WTC11 (cell line): ENCODE measurements at regions not wholly inside any gene's neighbourhood (a gene's known extent, or its start where the extent isn't known, plus 50 kb on each side); places are given as distances from the start of the nearest gene placed in this dataset.

Experiments used
- ATAC-seq: fragments of 200-7000 bp; cut with Tn5 transposase; 2 replicates; pipeline ENCODE4 v1.10.0; 2021; ENCODE audit warnings: mild to moderate bottlenecking, moderate library complexity
- CTCF ChIA-PET: fragments of 300-600 bp; sonication (Branson Sonifier 250); formaldehyde crosslinking; loops from one replicate; lab custom pipeline; 2021; ENCODE audit warnings: antibody characterized with exemption; lab: Charles Lee
- POLR2A ChIA-PET: fragments of 350-600 bp; sonication (Branson Sonifier 250); formaldehyde crosslinking; loops from one replicate; lab custom pipeline; 2021; ENCODE audit warnings: antibody characterized with exemption; lab: Charles Lee
- DNase-seq: peaks from one replicate; pipeline ENCODE4 v3.0.0; 2021; ENCODE audit warnings: low spot score
- H3K27ac Mint-ChIP-seq: 2 replicates; pipeline ENCODE4 v1.8.0; 2021; ENCODE audit warnings: mixed read lengths
- H3K27me3 Mint-ChIP-seq: 2 replicates; pipeline ENCODE4 v1.8.0; 2021; ENCODE audit warnings: low read depth, mild to moderate bottlenecking, moderate library complexity, mixed read lengths
- H3K36me3 Mint-ChIP-seq: 2 replicates; pipeline ENCODE4 v1.8.0; 2021; ENCODE audit warnings: mixed read lengths
- H3K4me1 Mint-ChIP-seq: 2 replicates; pipeline ENCODE4 v1.8.0; 2022; ENCODE audit warnings: mixed read lengths
- H3K4me3 Mint-ChIP-seq: 2 replicates; pipeline ENCODE4 v1.8.0; 2021; ENCODE audit warnings: mild to moderate bottlenecking, moderate library complexity, mixed read lengths
- H3K9me3 Mint-ChIP-seq: 2 replicates; pipeline ENCODE4 v1.8.0; 2021; ENCODE audit warnings: mixed read lengths
- E2F5 ChIP-seq: sonication (generic); formaldehyde crosslinking; IDR thresholded peaks from 2 replicates; pipeline ENCODE4 v1.8.1; 2022; ENCODE audit warnings: mild to moderate bottlenecking, moderate library complexity, missing genetic modification reagents
- ELF4 ChIP-seq: sonication (generic); formaldehyde crosslinking; IDR thresholded peaks from 2 replicates; pipeline ENCODE4 v1.8.1; 2022; ENCODE audit warnings: low read depth, mild to moderate bottlenecking, moderate library complexity, missing genetic modification reagents
- FOXJ3 ChIP-seq: sonication (generic); formaldehyde crosslinking; IDR thresholded peaks from 2 replicates; pipeline ENCODE4 v1.9.0; 2021; ENCODE audit warnings: missing genetic modification reagents, mild to moderate bottlenecking, borderline replicate concordance
- GRHL2 ChIP-seq: fragments of 250-450 bp; sonication (Bioruptor Pico); IDR thresholded peaks from 2 replicates; pipeline ENCODE4 v1.8.0; 2022; ENCODE audit warnings: mild to moderate bottlenecking, moderate library complexity; ENCODE audit not compliant: insufficient replicate concordance, severe bottlenecking
- GTF2I ChIP-seq: fragments of 250-450 bp; sonication (Bioruptor Pico); conservative IDR thresholded peaks from 2 replicates; pipeline ENCODE4 v1.4.0; 2021; ENCODE audit warnings: mild to moderate bottlenecking
- HMGA2 ChIP-seq: fragments of 250-450 bp; sonication (Bioruptor Pico); IDR thresholded peaks from 2 replicates; pipeline ENCODE4 v1.4.0; 2021; ENCODE audit warnings: mild to moderate bottlenecking, moderate library complexity
- JAZF1 ChIP-seq: fragments of 250-450 bp; sonication (Bioruptor Pico); IDR thresholded peaks from 2 replicates; pipeline ENCODE4 v1.9.0; 2021; ENCODE audit warnings: moderate library complexity, mild to moderate bottlenecking, inconsistent platforms
- JUN ChIP-seq: sonication (generic); formaldehyde crosslinking; IDR thresholded peaks from 2 replicates; pipeline ENCODE4 v1.8.0; 2023; ENCODE audit warnings: mild to moderate bottlenecking, missing genetic modification reagents
- KAT7 ChIP-seq: sonication (generic); formaldehyde crosslinking; IDR thresholded peaks from 2 replicates; pipeline ENCODE4 v1.8.1; 2023; ENCODE audit warnings: missing genetic modification reagents, mild to moderate bottlenecking, borderline replicate concordance
- MLX ChIP-seq: sonication (generic); formaldehyde crosslinking; IDR thresholded peaks from 2 replicates; pipeline ENCODE4 v1.8.1; 2023; ENCODE audit warnings: mild to moderate bottlenecking, missing genetic modification reagents, moderate library complexity
- MXD4 ChIP-seq: fragments of 250-450 bp; sonication (Bioruptor Pico); IDR thresholded peaks from 2 replicates; pipeline ENCODE4 v1.8.0; 2021; ENCODE audit warnings: mild to moderate bottlenecking, moderate library complexity, borderline replicate concordance
- NR2C2 ChIP-seq: sonication (generic); formaldehyde crosslinking; IDR thresholded peaks from 2 replicates; pipeline ENCODE4 v1.8.0; 2022; ENCODE audit warnings: mild to moderate bottlenecking, missing genetic modification reagents
- PRDM15 ChIP-seq: sonication (generic); formaldehyde crosslinking; IDR thresholded peaks from 2 replicates; pipeline ENCODE4 v1.8.0; 2022; ENCODE audit warnings: missing genetic modification reagents
- PRRX2 ChIP-seq: fragments of 250-450 bp; sonication (Bioruptor Pico); IDR thresholded peaks from 2 replicates; pipeline ENCODE4 v1.8.0; 2021; ENCODE audit warnings: mild to moderate bottlenecking
- SOX15 ChIP-seq: fragments of 250-450 bp; sonication (Bioruptor Pico); IDR thresholded peaks from 2 replicates; pipeline ENCODE4 v1.9.0; 2021; ENCODE audit warnings: mild to moderate bottlenecking
- TCF7 ChIP-seq: sonication (generic); formaldehyde crosslinking; IDR thresholded peaks from 2 replicates; pipeline ENCODE4 v1.8.0; 2022; ENCODE audit warnings: mild to moderate bottlenecking, low read depth, missing genetic modification reagents, moderate library complexity
- ZNF138 ChIP-seq: sonication (generic); formaldehyde crosslinking; conservative IDR thresholded peaks from 2 replicates; pipeline ENCODE4 v1.8.1; 2022; ENCODE audit warnings: mild to moderate bottlenecking, moderate library complexity, missing genetic modification reagents
- ZNF219 ChIP-seq: sonication (generic); formaldehyde crosslinking; IDR thresholded peaks from 2 replicates; pipeline ENCODE4 v1.8.0; 2023; ENCODE audit warnings: missing genetic modification reagents, mild to moderate bottlenecking, borderline replicate concordance
- ZNF416 ChIP-seq: fragments of 250-450 bp; sonication (Bioruptor Pico); IDR thresholded peaks from 2 replicates; pipeline ENCODE4 v1.9.0; 2021; ENCODE audit warnings: mild to moderate bottlenecking, inconsistent platforms
- ZNF423 ChIP-seq: fragments of 250-450 bp; sonication (Bioruptor Pico); IDR thresholded peaks from 2 replicates; pipeline ENCODE4 v2.1.2; 2022; ENCODE audit warnings: mild to moderate bottlenecking, moderate library complexity
- ZNF512 ChIP-seq: sonication (generic); formaldehyde crosslinking; IDR thresholded peaks from 2 replicates; pipeline ENCODE4 v1.8.1; 2022; ENCODE audit warnings: missing genetic modification reagents, borderline replicate concordance
- ZNF532 ChIP-seq: fragments of 250-450 bp; sonication (Bioruptor Pico); IDR thresholded peaks from 2 replicates; pipeline ENCODE4 v1.9.0; 2021; ENCODE audit warnings: mild to moderate bottlenecking, borderline replicate concordance

GRCh38 chr2:7270011-7270431 is 352.8 kb downstream of the RNF144A start:
- POLR2A ChIA-PET: no interaction called here

GRCh38 chr2:7272210-7272609 is 355.0 kb downstream of the RNF144A start:
- ChIA-PET POLR2A (no interaction called here), CTCF (no interaction called here)
- Mint-ChIP-seq H3K9me3 (peaks cover 6% of the 10 kb centered on the region), H3K36me3 (no peaks in the 10 kb centered on the region), H3K4me1 (peaks cover 10% of the 10 kb centered on the region), H3K4me3 (no peak overlapping the region), H3K27ac (no peak overlapping the region), H3K27me3 (no peaks in the 10 kb centered on the region)
- ATAC-seq (no peak), DNase-seq (no peak)
- TF ChIP-seq HMGA2 (CRISPR knock-in tag) (no peak), ZNF416 (CRISPR knock-in tag) (no peak), FOXJ3 (CRISPR knock-in tag) (no peak), ZNF512 (no peak), JAZF1 (CRISPR knock-in tag) (no peak), SOX15 (CRISPR knock-in tag) (no peak), PRRX2 (CRISPR knock-in tag) (no peak), GRHL2 (CRISPR knock-in tag) (no peak), PRDM15 (CRISPR knock-in tag) (no peak), JUN (no peak)

More at GRCh38 chr2:7270011-7270431, 352.8 kb downstream of the RNF144A start:
- CTCF ChIA-PET: no interaction called here
- Mint-ChIP-seq H3K4me3 (no peak overlapping the region), H3K9me3 (peaks cover 6% of the 10 kb centered on the region), H3K27me3 (no peaks in the 10 kb centered on the region), H3K36me3 (no peaks in the 10 kb centered on the region), H3K27ac (no peak overlapping the region), H3K4me1 (peaks cover 13% of the 10 kb centered on the region)
- DNase-seq (no peak), ATAC-seq (peak; percentile 36; the same call in 1 of the 2 replicates)
- no peak for TF ChIP-seq NR2C2 (CRISPR knock-in tag)
- peak; percentile 85 for TF ChIP-seq ZNF423
- TF ChIP-seq E2F5 (CRISPR knock-in tag): no peak

- ATAC-seq (no peak), DNase-seq (no peak)
- Mint-ChIP-seq H3K9me3 (peaks cover 2% of the 10 kb centered on the region), H3K4me3 (no peak overlapping the region), H3K27ac (no peak overlapping the region), H3K36me3 (no peaks in the 10 kb centered on the region), H3K4me1 (peaks cover 18% of the 10 kb centered on the region), H3K27me3 (no peaks in the 10 kb centered on the region)
- CTCF ChIA-PET: no interaction called here
- POLR2A ChIA-PET: no interaction called here
- TF ChIP-seq KAT7 (CRISPR knock-in tag): no peak
- TF ChIP-seq ZNF532 (CRISPR knock-in tag): no peak
- no peak for TF ChIP-seq ELF4 (CRISPR knock-in tag)
- no peak for TF ChIP-seq MXD4
- no peak for TF ChIP-seq MLX
- TF ChIP-seq JAZF1 (CRISPR knock-in tag): no peak
- TF ChIP-seq TCF7 (CRISPR knock-in tag): no peak
- TF ChIP-seq HMGA2 (CRISPR knock-in tag): no peak
- no peak for TF ChIP-seq ZNF219 (CRISPR knock-in tag)
- TF ChIP-seq GTF2I (CRISPR knock-in tag): no peak
- no peak for TF ChIP-seq ZNF138
Measured at GRCh38 chr2:7278984-7279383, 361.8 kb downstream of the RNF144A start.
